ENCODE measurements at regions not wholly inside any gene's neighbourhood (a gene's known extent, or its start where the extent isn't known, plus 50 kb on each side); places are given as distances from the start of the nearest gene placed in this dataset.

GRCh38 chr1:219074084-219074728, 99.5 kb upstream of the LYPLAL1 start:
- TF ChIP-seq EZH2 (IDR thresholded peaks at IDR 0.05; ENCODE audit: borderline replicate concordance, control insufficient read depth, low read depth, low read length), result no peak
- TF ChIP-seq, protein P1, sequence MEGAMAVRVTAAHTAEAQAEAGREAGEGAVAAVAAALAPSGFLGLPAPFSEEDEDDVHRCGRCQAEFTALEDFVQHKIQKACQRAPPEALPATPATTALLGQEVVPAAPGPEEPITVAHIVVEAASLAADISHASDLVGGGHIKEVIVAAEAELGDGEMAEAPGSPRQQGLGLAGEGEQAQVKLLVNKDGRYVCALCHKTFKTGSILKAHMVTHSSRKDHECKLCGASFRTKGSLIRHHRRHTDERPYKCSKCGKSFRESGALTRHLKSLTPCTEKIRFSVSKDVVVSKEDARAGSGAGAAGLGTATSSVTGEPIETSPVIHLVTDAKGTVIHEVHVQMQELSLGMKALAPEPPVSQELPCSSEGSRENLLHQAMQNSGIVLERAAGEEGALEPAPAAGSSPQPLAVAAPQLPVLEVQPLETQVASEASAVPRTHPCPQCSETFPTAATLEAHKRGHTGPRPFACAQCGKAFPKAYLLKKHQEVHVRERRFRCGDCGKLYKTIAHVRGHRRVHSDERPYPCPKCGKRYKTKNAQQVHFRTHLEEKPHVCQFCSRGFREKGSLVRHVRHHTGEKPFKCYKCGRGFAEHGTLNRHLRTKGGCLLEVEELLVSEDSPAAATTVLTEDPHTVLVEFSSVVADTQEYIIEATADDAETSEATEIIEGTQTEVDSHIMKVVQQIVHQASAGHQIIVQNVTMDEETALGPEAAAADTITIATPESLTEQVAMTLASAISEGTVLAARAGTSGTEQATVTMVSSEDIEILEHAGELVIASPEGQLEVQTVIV (IDR thresholded peaks at IDR 0.05; ENCODE audit: borderline replicate concordance, partially characterized antibody), result no peak
- no peak for TF ChIP-seq WRNIP1 (IDR thresholded peaks at IDR 0.05; ENCODE audit: borderline replicate concordance, low read depth, low read length)
- TF ChIP-seq ZBED1 (IDR thresholded peaks at IDR 0.05; ENCODE audit: borderline replicate concordance), result no peak
- TF ChIP-seq KAT2A (conservative IDR thresholded peaks at IDR 0.05; ENCODE audit: control insufficient read depth, low read depth, low read length), result no peak
- TF ChIP-seq, protein P2, sequence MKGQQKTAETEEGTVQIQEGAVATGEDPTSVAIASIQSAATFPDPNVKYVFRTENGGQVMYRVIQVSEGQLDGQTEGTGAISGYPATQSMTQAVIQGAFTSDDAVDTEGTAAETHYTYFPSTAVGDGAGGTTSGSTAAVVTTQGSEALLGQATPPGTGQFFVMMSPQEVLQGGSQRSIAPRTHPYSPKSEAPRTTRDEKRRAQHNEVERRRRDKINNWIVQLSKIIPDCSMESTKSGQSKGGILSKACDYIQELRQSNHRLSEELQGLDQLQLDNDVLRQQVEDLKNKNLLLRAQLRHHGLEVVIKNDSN (IDR thresholded peaks at IDR 0.05; ENCODE audit: borderline replicate concordance, extremely low read length, insufficient read depth, low read depth, low read length), result no peak
- no peak for TF ChIP-seq POLR2A (IDR thresholded peaks at IDR 0.05; ENCODE audit: low read depth, low read length)
- no peak for TF ChIP-seq CHD2 (IDR thresholded peaks at IDR 0.05; ENCODE audit: borderline replicate concordance, low read depth, low read length)
- TF ChIP-seq NRF1 (conservative IDR thresholded peaks at IDR 0.05; ENCODE audit: low read depth, low read length), result no peak

Measured in GM12878 (cell line).